GM18517 (cell line): ENCODE measurements at regions not wholly inside any gene's neighbourhood (a gene's known extent, or its start where the extent isn't known, plus 50 kb on each side); places are given as distances from the start of the nearest gene placed in this dataset.
"Not testable (repeated sequence)": the region's sequence is repeated elsewhere in the genome, so short reads cannot be mapped to it uniquely, and the experiment has no call there.

Experiments
- ATAC-seq: cut with Tn5 transposase; IDR thresholded peaks from one replicate; pipeline ENCODE4 v1.9.1; 2021; ENCODE audit warnings: mild to moderate bottlenecking, moderate library complexity; ENCODE audit not compliant: unreplicated experiment

GRCh38 chr13:75985132-75985531, 349.0 kb downstream of the LMO7 start:
- no peak for ATAC-seq

GRCh38 chr13:75978818-75979217, 342.7 kb downstream of the LMO7 start:
- ATAC-seq, result no peak

DNA sequence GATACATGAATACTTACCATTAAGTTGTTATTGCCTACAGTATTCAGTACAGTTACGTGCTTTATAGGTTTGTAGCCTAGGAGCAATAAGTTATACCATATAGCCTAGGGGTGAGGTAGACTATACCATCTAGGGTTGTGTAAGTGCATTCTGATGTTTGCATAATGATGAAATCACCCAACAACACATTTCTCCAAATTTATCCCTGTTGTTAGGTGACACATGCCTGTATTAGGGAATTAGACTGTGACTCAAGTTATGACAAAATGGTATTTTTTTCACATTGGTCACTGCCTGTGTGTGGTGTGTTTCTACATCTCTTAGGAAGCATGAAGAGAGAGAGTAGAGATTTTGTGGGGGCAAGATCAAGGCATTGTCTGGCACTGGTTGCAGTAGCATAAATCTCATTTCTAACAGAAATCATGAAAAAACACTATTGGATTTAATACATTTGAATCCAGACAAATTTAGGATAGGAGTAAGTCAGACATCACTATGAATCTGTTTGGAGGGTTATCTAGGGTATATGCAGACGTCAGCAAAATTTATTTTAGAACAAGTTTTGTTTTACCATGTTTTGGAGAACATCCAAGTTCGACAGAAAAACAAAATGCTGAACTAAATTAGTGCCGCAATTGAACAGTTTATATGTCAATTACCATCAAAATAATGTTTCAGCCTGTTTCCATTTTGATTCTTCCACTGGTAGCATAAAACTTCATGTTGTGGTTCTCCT, 332.1 kb downstream of the LMO7 start:
- ATAC-seq, result no peak

DNA sequence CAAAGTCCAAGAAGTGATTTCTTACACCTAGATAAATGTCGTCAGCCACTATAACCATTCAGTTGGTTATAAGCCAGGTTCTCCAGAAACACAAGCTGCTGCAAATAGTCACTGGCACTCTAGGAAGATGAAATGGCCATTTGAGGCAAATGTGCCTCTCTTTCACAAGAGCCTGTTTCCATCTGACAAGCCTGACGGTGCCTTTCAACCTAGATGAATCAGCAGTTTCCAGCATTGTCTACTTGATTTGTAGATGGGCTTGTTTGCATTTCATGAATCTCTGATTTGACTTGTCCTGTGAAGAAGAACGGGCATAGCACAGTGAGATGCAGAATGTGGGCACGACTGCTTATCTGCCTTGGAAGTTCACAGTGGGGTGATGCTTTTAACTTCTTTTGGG, 327.2 kb downstream of the LMO7 start:
- no peak for ATAC-seq

GRCh38 chr13:75961911-75962310, 325.8 kb downstream of the LMO7 start:
- ATAC-seq, result no peak

DNA sequence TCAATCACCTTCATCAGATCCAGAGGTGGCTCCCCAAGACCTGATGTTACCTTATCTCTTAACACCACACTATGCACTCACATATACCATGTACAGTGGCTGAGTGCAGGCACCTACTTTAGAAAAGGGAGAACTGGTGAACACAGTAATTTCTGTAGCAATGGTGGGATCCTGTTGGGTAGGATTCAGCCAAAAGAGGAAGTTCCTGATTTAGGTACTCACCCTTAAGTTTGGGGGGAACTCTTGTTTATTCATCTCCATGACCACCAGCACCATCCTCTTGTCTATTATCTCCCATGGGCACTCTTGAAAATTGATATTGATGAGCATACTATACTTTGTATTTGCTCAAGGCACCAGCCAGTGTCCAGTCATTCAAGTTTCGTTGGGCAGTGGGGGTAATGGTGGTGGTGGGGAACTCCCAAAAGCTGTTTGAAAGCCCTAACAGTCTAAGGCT, 324.4 kb downstream of the LMO7 start:
- peak; percentile 94 for ATAC-seq

GRCh38 chr13:75959861-75960481, 323.8 kb downstream of the LMO7 start:
- ATAC-seq, result peak; percentile 17

GRCh38 chr13:75953589-75953988, 317.5 kb downstream of the LMO7 start:
- ATAC-seq, result not testable (repeated sequence)

DNA sequence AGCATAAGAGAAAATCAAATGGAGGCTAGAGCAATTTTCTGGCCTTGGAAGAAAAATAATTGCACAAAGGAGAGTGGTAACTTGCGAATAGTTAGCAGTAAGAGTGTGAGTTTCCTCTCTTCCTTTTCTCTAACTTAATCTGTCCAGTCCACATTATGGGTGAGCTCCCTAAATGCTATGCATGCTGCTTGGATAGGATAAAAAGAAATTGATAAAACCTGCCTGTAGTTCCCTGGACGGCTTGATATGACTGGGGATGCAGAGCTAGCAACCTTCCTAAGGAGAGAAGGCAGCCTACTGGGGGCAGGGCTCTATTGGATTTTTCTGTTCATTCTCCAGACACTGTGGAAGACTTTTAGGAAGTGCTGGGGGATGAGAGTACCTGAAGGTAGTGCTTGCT, 311.3 kb downstream of the LMO7 start:
- no peak for ATAC-seq

DNA sequence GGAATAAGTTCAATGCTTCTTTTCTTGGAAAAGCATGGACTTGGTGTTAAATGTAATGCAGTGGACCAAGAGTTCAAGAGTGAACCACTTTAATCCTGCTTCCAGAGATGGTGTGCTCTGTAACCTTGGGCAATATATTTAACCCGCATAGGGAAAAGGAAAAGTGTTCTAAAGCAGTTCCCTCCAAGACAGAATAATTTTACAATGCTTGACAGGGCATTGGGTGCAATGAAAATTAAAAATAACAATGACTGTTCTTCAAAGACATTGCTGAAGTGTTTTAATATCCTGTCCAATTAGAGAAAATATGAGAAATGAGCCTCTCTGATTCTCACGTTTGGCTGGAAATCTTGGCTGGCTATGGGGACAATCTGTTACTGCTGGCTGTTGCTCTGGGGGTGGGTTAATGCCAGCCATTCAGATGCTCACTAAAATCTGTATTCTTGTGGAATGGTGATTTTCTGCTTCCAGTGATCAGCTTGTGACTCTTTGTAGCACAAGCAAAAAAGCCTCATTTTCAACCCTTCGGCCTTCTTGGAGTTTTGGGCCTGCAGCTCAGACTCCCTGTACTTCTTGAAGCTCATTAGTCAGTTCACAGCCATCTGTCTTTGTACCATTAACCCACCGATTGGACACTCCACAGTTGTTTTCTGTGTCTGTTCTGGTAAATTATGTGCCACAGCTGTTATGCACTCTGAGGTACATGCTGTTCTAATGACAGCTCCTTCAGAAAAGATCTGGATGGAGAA, 310.6 kb downstream of the LMO7 start:
- no peak for ATAC-seq

DNA sequence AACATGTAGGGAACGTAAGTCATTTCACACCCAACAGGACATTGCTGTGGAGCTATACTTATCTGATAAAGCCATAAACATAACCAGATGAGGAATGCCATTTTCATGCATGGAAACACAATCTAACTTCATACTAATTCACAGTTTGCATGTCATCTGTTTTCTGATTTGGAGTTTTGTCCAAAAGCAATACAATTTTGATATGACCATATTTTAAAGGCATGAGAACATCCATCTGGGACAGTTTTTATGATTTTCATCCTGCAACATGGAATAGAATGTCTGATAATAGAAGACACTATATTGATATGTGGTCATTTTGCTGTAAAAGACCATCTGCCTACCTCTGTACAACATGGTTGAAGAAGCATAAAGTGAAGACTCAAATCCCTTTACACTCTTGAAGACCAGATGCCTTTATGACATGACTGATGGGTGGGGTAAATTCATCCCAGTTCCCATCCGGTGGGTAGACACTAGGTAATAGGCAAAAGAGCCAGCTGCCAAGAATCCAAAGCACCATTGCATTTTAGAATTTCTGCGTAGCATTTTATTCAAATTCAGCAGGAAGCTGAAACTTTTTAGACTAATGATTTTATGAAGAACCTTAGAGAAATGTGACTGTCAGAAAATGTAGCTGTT, 309.8 kb downstream of the LMO7 start:
- no peak for ATAC-seq

DNA sequence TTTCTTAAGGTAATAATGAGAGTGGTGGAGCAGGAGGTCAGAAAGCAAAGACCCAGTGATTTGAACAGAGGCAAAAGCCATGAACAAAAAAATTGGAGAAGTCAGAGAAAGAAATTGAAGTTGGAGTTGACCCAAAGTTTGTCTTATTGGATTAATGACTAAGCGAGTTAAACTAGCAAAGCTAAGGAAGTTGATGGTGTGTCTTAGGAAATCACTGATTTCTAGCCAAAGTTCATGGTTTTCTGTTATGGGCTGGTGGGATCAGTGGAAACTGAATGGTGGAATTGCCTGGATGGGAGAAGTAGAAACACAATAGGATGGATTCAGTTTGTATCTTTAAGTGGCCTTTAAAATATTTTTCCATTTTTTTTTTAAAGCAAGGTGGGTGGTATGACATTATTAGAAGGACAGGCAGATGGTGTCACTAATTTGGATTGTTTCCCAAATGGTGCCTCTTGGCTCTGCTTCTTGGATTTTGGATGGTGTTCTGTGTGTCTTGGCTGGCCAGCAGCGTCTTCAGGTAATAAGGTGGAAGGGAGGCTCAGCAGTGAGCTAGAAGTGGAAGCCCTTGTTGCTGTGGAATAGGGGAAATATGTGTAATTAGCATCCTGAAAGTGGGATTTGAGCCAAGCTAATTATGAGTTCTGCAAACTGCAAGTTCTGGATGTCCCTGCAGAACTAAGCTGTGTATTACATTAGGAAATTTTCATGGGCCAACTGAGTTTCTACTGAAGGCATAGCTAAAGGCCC, 302.9 kb downstream of the LMO7 start:
- no peak for ATAC-seq

- no peak for ATAC-seq
Measured at GRCh38 chr13:75936791-75937190, 300.7 kb downstream of the LMO7 start.

GRCh38 chr13:75935805-75936204, 299.7 kb downstream of the LMO7 start:
- no peak for ATAC-seq

GRCh38 chr13:75934889-75935288, 298.8 kb downstream of the LMO7 start:
- no peak for ATAC-seq

DNA sequence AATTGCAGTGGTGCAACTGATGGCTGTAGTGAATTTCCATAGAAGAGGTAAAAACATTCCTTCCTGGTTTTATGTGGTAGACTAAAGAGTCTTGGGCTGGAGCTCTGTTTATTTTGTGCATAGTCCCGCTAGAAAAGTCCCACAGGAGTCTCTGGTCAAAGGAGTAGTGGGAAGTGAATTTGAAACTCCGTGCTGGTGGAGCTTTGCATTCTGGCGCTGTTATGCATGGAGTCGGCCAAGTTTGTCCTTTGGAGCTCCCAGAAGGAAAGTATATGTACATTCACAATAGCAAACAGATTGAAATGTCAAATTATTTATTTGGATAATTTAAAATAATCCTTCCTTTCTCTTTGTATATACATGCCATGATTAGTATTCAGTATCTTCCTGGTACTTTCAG, 296.5 kb downstream of the LMO7 start:
- ATAC-seq, result no peak

- no peak for ATAC-seq
Measured at GRCh38 chr13:75931116-75931515, 295.0 kb downstream of the LMO7 start.

- ATAC-seq, result no peak
Measured at GRCh38 chr13:75929076-75929475, 292.9 kb downstream of the LMO7 start.

GRCh38 chr13:75927183-75927669, 291.1 kb downstream of the LMO7 start:
- no peak for ATAC-seq

GRCh38 chr13:75920536-75920935, 284.4 kb downstream of the LMO7 start:
- no peak for ATAC-seq
